Astrocyte (in vitro differentiated cells and primary cell): ENCODE measurements at regions not wholly inside any gene's neighbourhood (a gene's known extent, or its start where the extent isn't known, plus 50 kb on each side); places are given as distances from the start of the nearest gene placed in this dataset.

Source experiments
- CTCF ChIP-seq: IDR thresholded peaks from 2 replicates; pipeline ENCODE4 v1.5.1; 2011; ENCODE audit warnings: low read depth, mild to moderate bottlenecking, inconsistent platforms, low read length, moderate library complexity; ENCODE audit not compliant: insufficient read depth
- EZH2 ChIP-seq: IDR thresholded peaks from 2 replicates; pipeline ENCODE4 v1.6.1; 2012; ENCODE audit warnings: mild to moderate bottlenecking, low read length, inconsistent platforms; ENCODE audit not compliant: insufficient read depth

GRCh38 chr5:34563931-34564709 is 92.0 kb upstream of the RAI14 start:
- no peak for TF ChIP-seq CTCF
- TF ChIP-seq EZH2: no peak
